GM06990 (cell line): ENCODE measurements at regions not wholly inside any gene's neighbourhood (a gene's known extent, or its start where the extent isn't known, plus 50 kb on each side); places are given as distances from the start of the nearest gene placed in this dataset.

ENCODE experiments used
- DNase-seq: peaks from one replicate; pipeline ENCODE4 v3.0.0-alpha.2; 2011; ENCODE audit not compliant: insufficient read length; ENCODE audit errors: extremely low read depth
- H3K27me3 ChIP-seq: replicated peaks from 2 replicates; pipeline ENCODE4 v1.6.0; 2011; ENCODE audit warnings: low read length; ENCODE audit not compliant: control insufficient read depth, insufficient read depth
- H3K36me3 ChIP-seq: 2 replicates; pipeline ENCODE4 v1.5.1; 2011; ENCODE audit warnings: low read length; ENCODE audit not compliant: control insufficient read depth, insufficient read depth
- H3K4me3 ChIP-seq: replicated peaks from 2 replicates; pipeline ENCODE4 v1.5.1; 2011; ENCODE audit warnings: low read depth, mild to moderate bottlenecking, control low read depth, low read length
- CTCF ChIP-seq: IDR thresholded peaks from 2 replicates; pipeline ENCODE4 v1.5.1; 2011; ENCODE audit warnings: low read length, control low read depth, mild to moderate bottlenecking, inconsistent platforms; ENCODE audit not compliant: insufficient read depth, poor library complexity, severe bottlenecking

GRCh38 chr4:155609455-155610059 lies 57.1 kb upstream of the GUCY1A1 start:
- no peaks in the 10 kb centered on the region for H3K27me3 ChIP-seq
- DNase-seq = no peak
- no peak for TF ChIP-seq CTCF
- H3K36me3 ChIP-seq = no peaks in the 10 kb centered on the region
- no peak overlapping the region for H3K4me3 ChIP-seq

- Histone ChIP-seq H3K4me3 (no peak overlapping the region), H3K27me3 (no peaks in the 10 kb centered on the region), H3K36me3 (no peaks in the 10 kb centered on the region)
- TF ChIP-seq CTCF = no peak
- no peak for DNase-seq
Measured at GRCh38 chr4:155608225-155608885, 58.3 kb upstream of the GUCY1A1 start.

- no peak overlapping the region for H3K4me3 ChIP-seq
- no peaks in the 10 kb centered on the region for H3K36me3 ChIP-seq
- TF ChIP-seq CTCF = no peak
- no peak for DNase-seq
- no peaks in the 10 kb centered on the region for H3K27me3 ChIP-seq
Measured at GRCh38 chr4:155607481-155607880, 59.2 kb upstream of the GUCY1A1 start.

- no peak for TF ChIP-seq CTCF
- H3K36me3 ChIP-seq = no peaks in the 10 kb centered on the region
- no peak for DNase-seq
- H3K4me3 ChIP-seq = no peak overlapping the region
- H3K27me3 ChIP-seq = no peaks in the 10 kb centered on the region
Measured at GRCh38 chr4:155604718-155605626, 61.7 kb upstream of the GUCY1A1 start.

- Histone ChIP-seq H3K36me3 (no peaks in the 10 kb centered on the region), H3K4me3 (no peak overlapping the region), H3K27me3 (no peaks in the 10 kb centered on the region)
- DNase-seq = no peak
- TF ChIP-seq CTCF = no peak
Measured at GRCh38 chr4:155603360-155603891, 63.2 kb upstream of the GUCY1A1 start.
